Stimulated activated effector memory CD8-positive, alpha-beta T cell treated with anti-CD3 and anti-CD28 coated beads, Interleukin-12 subunit alpha, Interleukin-12 subunit beta, amount 100 ng/mL, for 72 hours (primary cell): ENCODE measurements at regions not wholly inside any gene's neighbourhood (a gene's known extent, or its start where the extent isn't known, plus 50 kb on each side); places are given as distances from the start of the nearest gene placed in this dataset.

ENCODE experiments used
- ATAC-seq: fragments of 150-1000 bp; cut with Tn5 transposase; 2 replicates; pipeline ENCODE4 v1.10.0; 2021
- DNase-seq, 2 donors: peaks; one replicate each; pipeline ENCODE4 v3.0.0; 2021 to 2022; ENCODE audit warnings: low spot score in 2 of 2
- H3K27ac Mint-ChIP-seq: one replicate; pipeline ENCODE4 v1.8.0; 2022; ENCODE audit warnings: mild to moderate bottlenecking, mixed read lengths
- H3K36me3 Mint-ChIP-seq: one replicate; pipeline ENCODE4 v1.8.0; 2022; ENCODE audit warnings: mild to moderate bottlenecking, mixed read lengths
- H3K4me1 Mint-ChIP-seq: one replicate; pipeline ENCODE4 v1.8.0; 2022; ENCODE audit warnings: mixed read lengths
- H3K4me3 Mint-ChIP-seq: one replicate; pipeline ENCODE4 v1.8.0; 2022; ENCODE audit warnings: mild to moderate bottlenecking, mixed read lengths
- H3K9me3 Mint-ChIP-seq: one replicate; pipeline ENCODE4 v1.8.0; 2022; ENCODE audit warnings: mixed read lengths

DNA sequence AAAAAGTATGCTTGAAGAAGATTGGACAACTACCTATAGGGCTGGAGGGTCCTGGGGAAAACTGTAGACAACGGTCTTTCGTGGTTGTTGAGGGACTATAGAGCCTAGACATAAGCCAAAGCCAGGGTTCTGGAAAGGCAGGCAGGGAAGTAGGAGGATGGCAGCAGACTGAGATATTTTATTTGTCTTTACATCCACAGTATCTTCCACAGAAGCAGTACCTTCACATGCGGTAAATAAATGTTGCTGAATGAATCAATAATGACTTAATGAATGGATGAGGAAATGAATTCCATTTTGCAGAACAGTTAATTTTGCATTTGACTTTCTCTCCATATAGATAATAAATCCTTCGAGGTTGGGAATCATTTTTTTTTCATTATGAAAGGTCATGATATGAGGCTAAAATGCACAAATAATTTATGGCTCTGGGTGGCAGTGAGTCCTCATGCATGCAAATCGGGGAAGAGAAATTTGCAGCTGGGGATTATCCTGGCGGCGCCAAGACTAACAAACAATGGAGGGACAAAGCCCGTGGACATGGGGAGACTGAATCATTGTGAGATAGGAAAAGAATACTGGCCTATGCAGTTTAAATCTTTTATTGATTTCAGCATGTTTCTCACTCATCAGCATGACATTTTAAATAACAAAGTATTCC is 102.0 kb downstream of the ERCC5 start:
- H3K27ac Mint-ChIP-seq, result no peak overlapping the region
- no peak for ATAC-seq

DNA sequence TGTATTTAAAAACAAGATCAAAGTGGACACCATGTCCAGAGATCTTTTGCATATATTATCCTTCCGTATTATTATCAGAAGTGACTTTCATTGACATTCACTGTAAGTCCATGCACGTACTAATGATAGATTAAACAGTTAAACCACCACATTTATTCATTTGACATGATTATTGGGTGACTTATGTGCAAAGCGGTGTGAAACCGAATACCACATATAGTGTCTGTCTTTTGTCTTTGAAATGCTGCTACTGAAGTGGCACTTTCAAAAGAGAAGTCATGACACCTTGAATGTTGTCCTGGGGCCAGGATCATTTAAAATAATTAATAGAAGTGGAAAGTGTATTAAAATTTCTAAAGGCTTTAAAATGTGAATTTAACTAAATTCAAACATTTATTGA is 100.1 kb downstream of the ERCC5 start:
- no peak overlapping the region for H3K4me3 Mint-ChIP-seq
- H3K36me3 Mint-ChIP-seq, result no peaks in the 10 kb centered on the region
- no peaks in the 10 kb centered on the region for H3K4me1 Mint-ChIP-seq
- H3K9me3 Mint-ChIP-seq, result peaks cover 2% of the 10 kb centered on the region
- DNase-seq, result no peak
- ATAC-seq, result no peak
- no peak overlapping the region for H3K27ac Mint-ChIP-seq

More for the DNA sequence above, 102.0 kb downstream of the ERCC5 start:
- Mint-ChIP-seq H3K9me3 (no peaks in the 10 kb centered on the region), H3K4me1 (no peaks in the 10 kb centered on the region), H3K4me3 (no peak overlapping the region), H3K36me3 (no peaks in the 10 kb centered on the region)
- DNase-seq, result no peak

DNA sequence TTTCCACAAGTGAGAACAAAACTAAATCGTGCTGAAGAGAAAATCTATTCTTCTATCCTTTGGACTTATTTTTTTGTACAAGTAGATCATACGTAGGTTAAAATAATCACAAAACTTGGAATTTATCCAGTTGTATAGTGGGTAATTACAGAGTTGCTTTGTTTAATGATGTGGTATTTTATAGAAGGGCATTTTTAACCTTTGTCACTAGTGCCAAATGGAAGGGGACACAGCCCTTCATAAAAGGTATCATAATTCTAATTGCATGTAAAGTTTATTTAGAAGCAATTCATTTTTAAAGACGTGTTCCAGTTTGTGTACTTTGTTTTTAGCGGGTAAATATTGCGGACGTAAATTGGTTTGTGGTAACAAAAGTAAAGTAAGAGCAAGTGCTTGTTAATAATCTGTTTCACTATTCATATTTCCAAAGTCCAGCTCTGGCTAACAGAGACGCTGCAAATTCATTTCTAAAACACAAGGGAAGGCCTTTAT is 99.5 kb downstream of the ERCC5 start:
- Mint-ChIP-seq H3K27ac (no peak overlapping the region), H3K36me3 (no peaks in the 10 kb centered on the region), H3K9me3 (peaks cover 2% of the 10 kb centered on the region), H3K4me3 (no peak overlapping the region), H3K4me1 (no peaks in the 10 kb centered on the region)
- ATAC-seq (no peak), DNase-seq (no peak)

DNA sequence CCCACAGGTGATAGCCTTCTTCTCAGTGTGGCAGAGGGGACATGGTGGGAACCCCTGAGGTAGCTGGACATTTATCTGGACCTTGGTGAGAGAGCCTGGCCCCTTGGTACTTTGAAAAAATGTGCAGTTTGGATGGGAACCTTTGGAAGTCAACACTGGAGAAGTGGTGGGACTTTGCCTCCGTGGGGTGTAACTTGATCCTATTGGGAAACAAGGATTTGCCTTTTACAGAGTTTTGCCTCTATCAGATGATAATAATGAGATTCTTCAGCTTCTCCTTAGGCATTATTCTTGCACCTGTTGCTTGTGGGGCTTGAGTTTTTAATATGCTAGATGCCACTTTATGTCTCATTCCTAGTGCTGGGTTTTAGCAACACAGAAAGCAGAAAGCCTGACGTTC is 99.0 kb downstream of the ERCC5 start:
- Mint-ChIP-seq H3K36me3 (no peaks in the 10 kb centered on the region), H3K27ac (no peak overlapping the region), H3K4me3 (no peak overlapping the region), H3K9me3 (peaks cover 2% of the 10 kb centered on the region), H3K4me1 (no peaks in the 10 kb centered on the region)
- ATAC-seq, result no peak
- no peak for DNase-seq

DNA sequence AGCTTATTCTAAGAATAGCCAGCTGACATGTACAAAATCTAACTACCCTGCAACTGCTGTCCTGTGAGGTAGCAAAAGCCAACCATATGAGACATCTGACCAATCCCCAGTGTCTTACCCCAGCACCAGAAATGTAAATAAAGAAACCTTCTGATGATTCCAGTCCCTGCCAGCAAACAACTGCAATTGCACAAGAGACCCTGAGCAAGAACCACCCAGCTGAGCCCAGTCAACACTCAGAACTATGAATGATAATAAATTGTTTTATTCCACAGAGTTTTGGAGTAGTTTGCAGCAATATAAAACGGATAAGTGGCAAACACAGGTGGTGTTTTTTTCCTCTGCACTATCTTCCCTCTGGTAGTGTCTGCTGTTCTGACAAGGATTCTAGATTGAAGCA is 94.9 kb downstream of the ERCC5 start:
- no peak overlapping the region for H3K4me3 Mint-ChIP-seq
- ATAC-seq (no peak), DNase-seq (no peak)
- H3K36me3 Mint-ChIP-seq, result no peaks in the 10 kb centered on the region
- no peaks in the 10 kb centered on the region for H3K4me1 Mint-ChIP-seq
- H3K27ac Mint-ChIP-seq, result no peak overlapping the region
- H3K9me3 Mint-ChIP-seq, result peaks cover 2% of the 10 kb centered on the region

DNA sequence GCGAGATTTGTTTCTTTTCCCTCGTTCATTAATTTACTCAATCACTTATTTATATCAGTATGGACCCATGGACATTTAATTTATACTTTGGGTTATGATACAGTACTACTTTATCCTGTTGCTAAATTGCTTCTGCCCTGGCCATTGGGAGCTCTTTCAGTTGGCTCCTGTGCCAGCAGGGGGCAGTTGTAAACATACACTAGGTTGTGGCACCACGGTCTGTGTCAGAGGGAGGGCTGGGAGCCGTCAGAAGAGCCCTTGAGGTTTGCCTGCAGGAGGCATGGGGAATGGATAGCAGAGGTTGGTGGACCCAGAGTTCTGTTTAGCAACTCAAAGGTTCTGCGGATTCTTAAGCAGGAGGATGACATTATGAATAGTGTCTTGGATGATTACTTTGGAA is 94.3 kb downstream of the ERCC5 start:
- no peak overlapping the region for H3K27ac Mint-ChIP-seq
- DNase-seq (no peak), ATAC-seq (peak; percentile 13)
- peaks cover 2% of the 10 kb centered on the region for H3K9me3 Mint-ChIP-seq
- no peaks in the 10 kb centered on the region for H3K4me1 Mint-ChIP-seq
- no peaks in the 10 kb centered on the region for H3K36me3 Mint-ChIP-seq
- no peak overlapping the region for H3K4me3 Mint-ChIP-seq

DNA sequence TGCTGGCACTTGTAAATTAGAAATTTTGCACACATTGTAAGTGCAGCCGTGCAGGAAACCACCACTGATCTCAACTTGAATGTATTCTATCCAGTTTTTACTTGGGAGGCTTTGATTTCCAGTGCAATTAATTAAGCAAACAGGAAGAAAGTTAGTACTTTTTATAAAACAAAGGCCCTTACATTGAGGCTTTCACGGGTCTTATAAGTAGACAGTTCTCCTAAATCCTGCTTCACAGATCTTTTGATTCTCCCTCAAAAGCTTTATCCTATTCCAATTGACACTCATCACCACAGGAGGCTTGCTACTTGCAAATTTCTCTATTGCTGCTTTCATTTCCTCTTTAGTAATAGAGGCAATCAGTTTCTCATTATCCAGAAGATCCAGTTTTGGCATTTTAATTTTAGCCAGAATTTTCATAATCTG is 90.1 kb downstream of the ERCC5 start:
- no peaks in the 10 kb centered on the region for H3K36me3 Mint-ChIP-seq
- no peak overlapping the region for H3K4me3 Mint-ChIP-seq
- H3K27ac Mint-ChIP-seq, result no peak overlapping the region
- DNase-seq (no peak), ATAC-seq (no peak)
- H3K4me1 Mint-ChIP-seq, result no peaks in the 10 kb centered on the region
- H3K9me3 Mint-ChIP-seq, result no peaks in the 10 kb centered on the region

DNA sequence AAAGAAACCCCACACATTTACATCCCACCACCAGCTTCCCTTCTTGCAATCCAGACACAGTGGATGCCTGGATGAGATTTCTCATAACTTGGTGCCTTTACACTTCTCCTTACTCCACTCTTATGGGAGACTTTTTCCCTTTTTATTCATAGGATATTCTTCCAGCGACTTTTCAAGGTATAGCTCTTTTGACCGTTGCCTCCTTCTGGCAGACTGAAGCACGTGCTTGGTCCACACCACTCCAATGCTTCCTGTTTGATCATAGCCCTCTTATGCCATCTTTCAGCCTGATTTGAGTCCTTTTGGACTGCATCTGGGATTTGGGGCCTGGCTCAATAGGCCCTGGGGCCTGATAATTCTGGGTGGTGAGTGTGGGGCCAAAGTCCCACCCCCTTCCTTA is 87.7 kb downstream of the ERCC5 start:
- no peaks in the 10 kb centered on the region for H3K36me3 Mint-ChIP-seq
- no peaks in the 10 kb centered on the region for H3K4me1 Mint-ChIP-seq
- no peaks in the 10 kb centered on the region for H3K9me3 Mint-ChIP-seq
- DNase-seq (no peak), ATAC-seq (no peak)
- no peak overlapping the region for H3K4me3 Mint-ChIP-seq
- H3K27ac Mint-ChIP-seq, result no peak overlapping the region

DNA sequence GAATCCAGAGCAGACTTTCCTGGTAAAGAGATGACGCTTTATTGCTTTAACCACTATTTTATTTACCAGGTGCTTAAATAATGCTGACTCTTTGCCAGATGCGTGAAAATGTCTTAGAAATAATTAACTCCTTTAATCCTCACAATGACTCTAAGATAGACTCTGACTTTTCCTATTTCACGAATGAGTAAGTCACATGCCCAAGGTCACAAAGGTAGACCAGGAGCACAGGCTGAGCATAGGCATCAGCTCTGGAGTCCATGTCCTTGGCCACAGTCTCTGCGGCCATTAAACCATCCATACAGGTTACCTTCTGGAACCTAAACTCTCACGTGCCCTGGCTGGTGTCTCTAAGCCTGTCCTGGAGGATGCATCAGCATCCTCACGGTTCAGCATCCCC is 87.3 kb downstream of the ERCC5 start:
- Mint-ChIP-seq H3K4me3 (no peak overlapping the region), H3K36me3 (no peaks in the 10 kb centered on the region), H3K9me3 (no peaks in the 10 kb centered on the region), H3K27ac (no peak overlapping the region), H3K4me1 (no peaks in the 10 kb centered on the region)
- no peak for ATAC-seq
- no peak for DNase-seq

DNA sequence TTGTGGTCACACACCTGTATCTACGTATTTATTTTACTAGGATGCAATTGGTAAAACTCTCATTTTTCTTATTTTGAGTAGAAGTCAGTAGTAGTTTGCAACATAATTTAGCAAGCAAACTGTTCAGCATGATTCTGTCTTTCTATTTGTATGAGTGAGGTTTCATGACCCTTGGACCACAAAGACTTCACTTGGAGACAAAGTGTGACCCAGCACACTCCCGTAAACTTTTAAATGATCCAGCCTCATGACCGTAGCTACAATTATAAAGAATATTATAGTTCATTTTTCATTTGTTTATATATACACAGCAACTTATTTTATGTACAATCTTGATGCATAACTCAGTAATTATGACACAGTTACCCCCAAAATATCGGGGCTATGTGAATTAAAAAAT is 86.5 kb downstream of the ERCC5 start:
- Mint-ChIP-seq H3K27ac (no peak overlapping the region), H3K4me1 (no peaks in the 10 kb centered on the region), H3K9me3 (no peaks in the 10 kb centered on the region), H3K4me3 (no peak overlapping the region), H3K36me3 (no peaks in the 10 kb centered on the region)
- no peak for DNase-seq
- ATAC-seq, result no peak

DNA sequence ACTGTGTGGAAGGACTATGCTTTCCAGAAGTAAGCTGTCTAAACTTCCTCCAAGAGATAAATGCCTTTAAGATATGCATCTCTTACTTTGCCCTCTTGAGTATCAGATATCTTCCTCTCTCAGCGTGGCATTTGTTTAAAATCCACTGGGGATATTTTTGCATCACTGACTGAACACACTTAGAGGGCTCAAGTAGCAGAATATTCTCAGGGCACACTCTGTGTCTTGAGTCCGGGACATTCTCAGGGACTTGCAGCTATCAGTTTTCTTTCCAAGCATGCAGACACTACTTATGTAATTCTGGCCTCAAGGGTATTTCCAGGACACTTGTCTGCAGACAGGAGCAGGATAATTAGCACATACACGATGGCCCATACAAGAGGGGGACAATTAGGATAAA is 84.7 kb downstream of the ERCC5 start:
- no peak overlapping the region for H3K4me3 Mint-ChIP-seq
- no peak for ATAC-seq
- no peak for DNase-seq
- H3K4me1 Mint-ChIP-seq, result no peaks in the 10 kb centered on the region
- no peaks in the 10 kb centered on the region for H3K36me3 Mint-ChIP-seq
- no peak overlapping the region for H3K27ac Mint-ChIP-seq
- H3K9me3 Mint-ChIP-seq, result peaks cover 3% of the 10 kb centered on the region

DNA sequence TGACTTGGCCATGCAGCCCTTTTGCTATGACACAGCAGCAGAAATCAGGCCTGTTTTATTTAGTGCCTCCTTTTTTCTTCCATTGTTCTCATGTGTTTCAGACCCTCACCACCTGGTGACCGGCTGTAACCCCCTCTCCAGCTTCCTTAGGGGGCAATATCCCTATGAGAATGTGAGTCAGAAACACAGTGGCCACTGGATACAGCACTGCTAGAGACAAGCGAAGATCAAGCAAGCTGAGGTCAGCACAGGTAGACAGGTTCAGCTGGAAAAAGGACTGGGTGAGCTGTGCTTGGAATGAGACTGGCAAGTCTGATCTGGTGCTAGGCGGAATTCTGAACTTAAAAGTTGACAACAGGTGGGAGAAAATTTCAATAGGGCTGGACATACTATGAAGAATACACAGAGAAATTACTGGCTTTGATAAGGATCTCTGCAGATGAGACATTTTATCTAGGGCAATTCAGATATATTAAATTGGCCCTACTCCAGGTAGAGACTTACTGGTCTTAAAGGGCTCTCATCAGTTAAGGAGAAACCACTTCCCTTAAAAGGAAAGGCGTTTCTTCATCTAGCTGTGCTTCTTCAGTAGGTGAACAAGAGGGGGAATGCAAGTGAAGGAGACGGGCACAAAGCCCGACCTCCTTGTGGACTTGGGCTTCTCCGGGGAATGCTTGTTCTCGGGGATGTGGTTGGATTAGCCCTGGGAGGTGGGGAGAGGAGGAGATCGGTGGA is 83.3 kb downstream of the ERCC5 start:
- Mint-ChIP-seq H3K4me3 (no peak overlapping the region), H3K9me3 (peaks cover 3% of the 10 kb centered on the region), H3K36me3 (no peaks in the 10 kb centered on the region), H3K27ac (no peak overlapping the region), H3K4me1 (no peaks in the 10 kb centered on the region)
- ATAC-seq (no peak), DNase-seq (no peak)
